HCT116 (cell line): ENCODE measurements at regions not wholly inside any gene's neighbourhood (a gene's known extent, or its start where the extent isn't known, plus 50 kb on each side); places are given as distances from the start of the nearest gene placed in this dataset.

Experiments used
- CEBPB ChIP-seq: IDR thresholded peaks from 2 replicates; pipeline ENCODE4 v1.6.1; 2012; ENCODE audit warnings: low read depth
- EZH2phosphoT487 ChIP-seq: fragments of 200-600 bp; IDR thresholded peaks from 2 replicates; pipeline ENCODE4 v1.6.1; 2018; ENCODE audit warnings: antibody characterized with exemption, borderline replicate concordance
- TF ChIP-seq, protein P1 (sequence below), 3 experiments: fragments of 200-600 bp in 1 of 3; sonication (generic) in 1 of 3; IDR thresholded peaks in 2 of 3; conservative IDR thresholded peaks in 1 of 3; 2 replicates each; pipeline ENCODE4 v1.5.1; 2012 to 2017; ENCODE audit warnings: low read depth in 2 of 3, low read length in 2 of 3, antibody characterized with exemption in 1 of 3, borderline replicate concordance in 1 of 3, control low read depth in 1 of 3, mild to moderate bottlenecking in 1 of 3, mixed read lengths in 1 of 3, mixed run types in 1 of 3, moderate library complexity in 1 of 3; ENCODE audit not compliant: insufficient read depth in 1 of 3
- TF ChIP-seq, protein P2 (sequence below): IDR thresholded peaks from 2 replicates; pipeline ENCODE4 v1.6.1; 2012

DNA sequence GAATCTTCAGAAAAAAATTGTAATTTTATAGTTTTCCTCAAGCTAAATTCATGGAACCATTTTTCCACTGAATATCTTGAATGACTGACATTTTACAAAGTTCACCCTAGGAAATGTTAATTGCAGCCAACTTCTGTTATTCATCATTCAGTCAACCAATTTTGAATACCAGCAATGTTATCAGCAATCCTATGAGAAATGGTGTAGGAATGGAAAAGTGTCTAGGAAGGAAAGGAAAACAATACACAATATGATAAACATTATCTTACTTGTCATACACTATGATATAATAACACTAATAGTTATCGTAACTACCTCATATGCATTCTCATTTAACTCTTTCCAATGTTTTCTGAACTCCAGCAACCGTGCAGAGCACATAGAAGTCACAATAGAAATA lies 790.5 kb upstream of the LRRC4C start:
- TF ChIP-seq, protein P1, sequence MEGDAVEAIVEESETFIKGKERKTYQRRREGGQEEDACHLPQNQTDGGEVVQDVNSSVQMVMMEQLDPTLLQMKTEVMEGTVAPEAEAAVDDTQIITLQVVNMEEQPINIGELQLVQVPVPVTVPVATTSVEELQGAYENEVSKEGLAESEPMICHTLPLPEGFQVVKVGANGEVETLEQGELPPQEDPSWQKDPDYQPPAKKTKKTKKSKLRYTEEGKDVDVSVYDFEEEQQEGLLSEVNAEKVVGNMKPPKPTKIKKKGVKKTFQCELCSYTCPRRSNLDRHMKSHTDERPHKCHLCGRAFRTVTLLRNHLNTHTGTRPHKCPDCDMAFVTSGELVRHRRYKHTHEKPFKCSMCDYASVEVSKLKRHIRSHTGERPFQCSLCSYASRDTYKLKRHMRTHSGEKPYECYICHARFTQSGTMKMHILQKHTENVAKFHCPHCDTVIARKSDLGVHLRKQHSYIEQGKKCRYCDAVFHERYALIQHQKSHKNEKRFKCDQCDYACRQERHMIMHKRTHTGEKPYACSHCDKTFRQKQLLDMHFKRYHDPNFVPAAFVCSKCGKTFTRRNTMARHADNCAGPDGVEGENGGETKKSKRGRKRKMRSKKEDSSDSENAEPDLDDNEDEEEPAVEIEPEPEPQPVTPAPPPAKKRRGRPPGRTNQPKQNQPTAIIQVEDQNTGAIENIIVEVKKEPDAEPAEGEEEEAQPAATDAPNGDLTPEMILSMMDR (IDR thresholded peaks at IDR 0.05 in 2 of 3, conservative IDR thresholded peaks at IDR 0.05 in 1 of 3; ENCODE audit: borderline replicate concordance in 1 of 3, insufficient read depth in 1 of 3, low read depth in 2 of 3, low read length in 2 of 3), result no peak
- TF ChIP-seq, protein P2, sequence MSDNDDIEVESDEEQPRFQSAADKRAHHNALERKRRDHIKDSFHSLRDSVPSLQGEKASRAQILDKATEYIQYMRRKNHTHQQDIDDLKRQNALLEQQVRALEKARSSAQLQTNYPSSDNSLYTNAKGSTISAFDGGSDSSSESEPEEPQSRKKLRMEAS, result no peak
- TF ChIP-seq CEBPB, result no peak
- TF ChIP-seq EZH2phosphoT487, result no peak
